A673 (cell line): ENCODE measurements at regions not wholly inside any gene's neighbourhood (a gene's known extent, or its start where the extent isn't known, plus 50 kb on each side); places are given as distances from the start of the nearest gene placed in this dataset.

Source experiments
- BruUV-seq: library from RNA; stranded (reverse); fragments of 400-500 nt; replicated peaks from 2 replicates; lab custom pipeline; 2021; lab: Mats Ljungman, UMichigan
- CTCF ChIA-PET: fragments of 300-600 bp; sonication (Branson Sonifier 250); formaldehyde crosslinking; loops from one replicate; lab custom pipeline; 2022; ENCODE audit warnings: antibody characterized with exemption; lab: Charles Lee
- POLR2A ChIA-PET: fragments of 300-600 bp; sonication (Branson Sonifier 250); formaldehyde crosslinking; loops from one replicate; lab custom pipeline; 2022; ENCODE audit warnings: antibody characterized with exemption; ENCODE audit not compliant: low non-redundant PET; lab: Charles Lee
- DNase-seq: peaks from one replicate; pipeline ENCODE4 v3.0.0-alpha.2; 2015; ENCODE audit warnings: low spot score
- H3K27ac ChIP-seq: fragments of 200-600 bp; sonication (generic); 2 replicates; pipeline ENCODE4 v1.5.1; 2016; ENCODE audit warnings: mixed run types, low read depth, mild to moderate bottlenecking, mixed read lengths, antibody characterized with exemption, low read length; ENCODE audit not compliant: poor library complexity, severe bottlenecking
- H3K27me3 ChIP-seq: fragments of 200-600 bp; sonication (generic); replicated peaks from 2 replicates; pipeline ENCODE4 v1.6.1; 2017; ENCODE audit warnings: mixed run types, low read depth, mild to moderate bottlenecking, mixed read lengths, antibody characterized with exemption, low read length; ENCODE audit not compliant: insufficient read depth, poor library complexity
- H3K36me3 ChIP-seq: fragments of 200-600 bp; sonication (generic); 2 replicates; pipeline ENCODE4 v1.6.1; 2016; ENCODE audit warnings: mixed run types, mild to moderate bottlenecking, mixed read lengths, antibody characterized with exemption, low read length; ENCODE audit not compliant: insufficient read depth, poor library complexity, severe bottlenecking
- H3K4me1 ChIP-seq: fragments of 200-600 bp; sonication (generic); 2 replicates; pipeline ENCODE4 v1.6.1; 2017; ENCODE audit warnings: mixed run types, mild to moderate bottlenecking, mixed read lengths, antibody characterized with exemption, low read length; ENCODE audit not compliant: insufficient read depth, poor library complexity, severe bottlenecking
- H3K4me3 ChIP-seq: fragments of 200-600 bp; sonication (generic); 2 replicates; pipeline ENCODE4 v1.5.1; 2016; ENCODE audit warnings: low read depth, mixed run types, mild to moderate bottlenecking, mixed read lengths, low read length; ENCODE audit not compliant: poor library complexity, severe bottlenecking
- H3K9me3 ChIP-seq: fragments of 200-600 bp; sonication (generic); 2 replicates; pipeline ENCODE4 v1.6.1; 2016; ENCODE audit warnings: mixed run types, low read depth, mild to moderate bottlenecking, mixed read lengths, antibody characterized with exemption, low read length; ENCODE audit not compliant: poor library complexity, severe bottlenecking
- CTCF ChIP-seq: fragments of 300-800, 200-600 bp; sonication (generic); conservative IDR thresholded peaks from 2 replicates; pipeline ENCODE4 v1.5.1; 2017; ENCODE audit warnings: low read depth, mild to moderate bottlenecking, antibody characterized with exemption, low read length, moderate library complexity, mixed read lengths
- EZH2 ChIP-seq: fragments of 200-600 bp; sonication (generic); IDR thresholded peaks from 2 replicates; pipeline ENCODE4 v1.6.1; 2017; ENCODE audit warnings: borderline replicate concordance, low read depth, mild to moderate bottlenecking, mixed read lengths, antibody characterized with exemption, low read length; ENCODE audit not compliant: poor library complexity, severe bottlenecking
- intact Hi-C: fragments of 100-400 bp; cut with micrococcal nuclease; formaldehyde crosslinking; loops from one replicate; pipeline ENCODE4 v1.10.0; 2022; ENCODE audit not compliant: unreplicated experiment

GRCh38 chr6:159464816-159465215 is 228.2 kb downstream of the SOD2 start:
- H3K9me3 ChIP-seq = no peaks in the 10 kb centered on the region
- H3K4me1 ChIP-seq = no peaks in the 10 kb centered on the region
- POLR2A ChIA-PET = no interaction called here
- no peak for TF ChIP-seq EZH2
- TF ChIP-seq CTCF = no peak
- BruUV-seq = no TSS peak
- no peaks in the 10 kb centered on the region for H3K27me3 ChIP-seq
- CTCF ChIA-PET = no interaction called here
- H3K27ac ChIP-seq = no peak overlapping the region
- no peak overlapping the region for H3K4me3 ChIP-seq
- intact Hi-C loops = no loop called here
- no peaks in the 10 kb centered on the region for H3K36me3 ChIP-seq
- no peak for DNase-seq

DNA sequence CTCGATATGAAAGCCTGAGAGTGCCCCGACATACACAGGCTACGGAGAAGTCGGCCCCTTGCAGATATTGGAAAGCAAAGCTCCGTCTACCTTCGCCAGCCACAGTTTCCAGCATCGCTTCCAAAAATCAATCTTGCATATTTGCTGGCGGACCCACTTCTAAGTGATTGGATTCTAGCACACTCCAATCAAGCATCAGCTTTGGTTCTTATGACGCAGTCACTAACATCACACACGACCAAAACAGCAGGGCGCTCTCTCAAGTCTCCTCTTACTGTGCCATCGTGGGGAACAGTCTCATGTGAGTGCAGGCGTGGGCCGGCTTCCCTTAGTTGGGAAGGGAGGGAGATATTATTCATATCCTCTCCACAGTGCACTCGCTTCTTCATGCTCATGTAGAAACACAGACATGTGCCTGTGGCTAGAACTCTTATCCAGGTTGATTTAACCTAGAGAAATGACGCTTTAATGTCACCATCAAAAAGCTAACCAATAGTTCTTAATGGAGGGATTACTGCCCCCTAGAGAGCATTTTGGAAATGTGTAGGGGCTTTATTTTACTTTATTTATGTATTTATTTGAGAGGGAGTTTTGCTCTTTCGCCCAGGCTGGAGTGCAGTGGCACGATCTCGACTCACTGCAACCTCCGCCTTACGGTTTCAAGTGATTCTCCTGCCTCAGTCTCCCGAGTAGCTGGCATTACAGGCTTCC is 229.8 kb downstream of the SOD2 start:
- POLR2A ChIA-PET = no interaction called here

DNA sequence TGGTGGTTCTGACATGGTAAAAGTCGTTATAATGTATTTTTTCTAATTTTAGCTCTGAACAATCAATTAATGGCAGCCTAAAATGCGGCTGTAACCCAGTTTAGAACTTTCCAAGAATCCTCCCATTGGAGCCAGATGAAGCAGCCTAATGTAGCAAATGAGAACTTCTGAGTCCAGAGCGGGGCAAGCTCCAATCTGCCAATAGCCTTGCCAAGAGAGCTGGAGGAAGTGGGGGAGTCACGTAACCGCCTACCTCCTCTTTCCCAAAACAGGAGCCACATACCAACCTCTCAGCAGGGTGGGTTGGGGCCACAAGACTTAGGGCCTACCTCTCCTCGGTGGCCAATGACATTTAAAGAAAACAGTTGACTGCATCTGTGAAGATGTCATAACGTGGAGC is 230.6 kb downstream of the SOD2 start:
- no peak for DNase-seq
- no peaks in the 10 kb centered on the region for H3K36me3 ChIP-seq
- ChIA-PET POLR2A (no interaction called here), CTCF (interaction anchor here (0.9 kb wide), 1 partner anchor 245 kb away, joined by 4 read pairs; no protein-coding TSS in a partner anchor)
- TF ChIP-seq CTCF (no peak), EZH2 (no peak)
- H3K9me3 ChIP-seq = no peaks in the 10 kb centered on the region
- H3K27me3 ChIP-seq = no peaks in the 10 kb centered on the region
- no peak overlapping the region for H3K4me3 ChIP-seq
- no TSS peak for BruUV-seq
- H3K4me1 ChIP-seq = no peaks in the 10 kb centered on the region
- intact Hi-C loops = loop anchor here (2.0 kb wide), 1 partner anchor 246 kb away; no protein-coding TSS in a partner anchor
- no peak overlapping the region for H3K27ac ChIP-seq

More for the DNA sequence above, 229.8 kb downstream of the SOD2 start:
- no peaks in the 10 kb centered on the region for H3K9me3 ChIP-seq
- no peaks in the 10 kb centered on the region for H3K36me3 ChIP-seq
- TF ChIP-seq EZH2 (no peak), CTCF (peak; percentile 53)
- H3K4me1 ChIP-seq = no peaks in the 10 kb centered on the region
- intact Hi-C loops = loop anchor here (1.0 to 2.0 kb wide), 2 partner anchors 246 to 289 kb away; no protein-coding TSS in a partner anchor
- H3K27me3 ChIP-seq = no peaks in the 10 kb centered on the region
- no peak overlapping the region for H3K4me3 ChIP-seq
- CTCF ChIA-PET = interaction anchor here (0.9 to 1.0 kb wide), 2 partner anchors 210 to 246 kb away, joined by 3 to 4 read pairs; no protein-coding TSS in a partner anchor
- peak; percentile 51 for DNase-seq
- BruUV-seq = no TSS peak
- no peak overlapping the region for H3K27ac ChIP-seq
